C4-2B (cell line): ENCODE measurements at regions not wholly inside any gene's neighbourhood (a gene's known extent, or its start where the extent isn't known, plus 50 kb on each side); places are given as distances from the start of the nearest gene placed in this dataset.

Source experiments
- H3K27ac ChIP-seq: fragments of 450-650 bp; 2 replicates; pipeline ENCODE4 v1.5.1; 2017
- ZFX ChIP-seq: fragments of 450-650 bp; IDR thresholded peaks from 2 replicates; pipeline ENCODE4 v1.6.1; 2017
- TF ChIP-seq, protein P1 (sequence below): fragments of 450-650 bp; conservative IDR thresholded peaks from 2 replicates; pipeline ENCODE4 v1.5.1; 2017; ENCODE audit warnings: mild to moderate bottlenecking

DNA sequence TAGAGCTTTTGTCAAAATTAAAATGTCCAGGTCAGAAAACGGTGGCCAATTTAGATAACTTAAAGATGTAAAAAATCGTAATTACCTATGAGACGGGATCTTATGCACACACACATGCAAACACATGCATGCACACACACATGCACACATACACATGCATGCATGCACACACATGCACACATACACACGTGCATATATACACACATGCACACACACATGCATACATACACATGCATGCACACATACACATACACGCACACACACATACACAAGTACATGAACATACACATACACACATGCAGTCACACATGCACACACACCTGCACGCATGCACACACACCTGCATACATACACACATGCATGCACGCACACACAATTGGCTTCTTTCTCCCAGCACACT lies 362.0 kb downstream of the IRX1 start:
- H3K27ac ChIP-seq, result no peak overlapping the region
- TF ChIP-seq, protein P1, sequence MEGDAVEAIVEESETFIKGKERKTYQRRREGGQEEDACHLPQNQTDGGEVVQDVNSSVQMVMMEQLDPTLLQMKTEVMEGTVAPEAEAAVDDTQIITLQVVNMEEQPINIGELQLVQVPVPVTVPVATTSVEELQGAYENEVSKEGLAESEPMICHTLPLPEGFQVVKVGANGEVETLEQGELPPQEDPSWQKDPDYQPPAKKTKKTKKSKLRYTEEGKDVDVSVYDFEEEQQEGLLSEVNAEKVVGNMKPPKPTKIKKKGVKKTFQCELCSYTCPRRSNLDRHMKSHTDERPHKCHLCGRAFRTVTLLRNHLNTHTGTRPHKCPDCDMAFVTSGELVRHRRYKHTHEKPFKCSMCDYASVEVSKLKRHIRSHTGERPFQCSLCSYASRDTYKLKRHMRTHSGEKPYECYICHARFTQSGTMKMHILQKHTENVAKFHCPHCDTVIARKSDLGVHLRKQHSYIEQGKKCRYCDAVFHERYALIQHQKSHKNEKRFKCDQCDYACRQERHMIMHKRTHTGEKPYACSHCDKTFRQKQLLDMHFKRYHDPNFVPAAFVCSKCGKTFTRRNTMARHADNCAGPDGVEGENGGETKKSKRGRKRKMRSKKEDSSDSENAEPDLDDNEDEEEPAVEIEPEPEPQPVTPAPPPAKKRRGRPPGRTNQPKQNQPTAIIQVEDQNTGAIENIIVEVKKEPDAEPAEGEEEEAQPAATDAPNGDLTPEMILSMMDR, result no peak
- TF ChIP-seq ZFX, result no peak

DNA sequence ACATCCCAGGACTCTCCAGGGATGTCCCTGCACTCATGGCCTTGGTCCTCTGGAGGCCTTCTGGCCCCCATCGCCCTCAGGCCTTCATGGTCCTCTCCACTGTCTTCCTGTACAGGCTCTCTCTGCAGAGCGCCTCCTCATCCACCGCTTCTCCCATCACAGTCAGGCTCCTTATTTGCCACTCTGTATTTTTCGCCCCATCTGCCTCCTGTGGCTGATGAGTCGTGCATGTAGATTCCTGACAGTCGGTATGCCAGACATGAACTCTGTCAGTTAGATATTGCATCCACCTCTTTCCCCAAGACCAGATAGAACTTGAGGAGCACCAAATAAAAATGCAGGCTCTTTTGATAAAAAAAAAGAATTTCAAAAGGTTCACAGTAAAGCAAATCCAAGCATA lies 362.8 kb downstream of the IRX1 start:
- TF ChIP-seq ZFX, result no peak
- TF ChIP-seq, protein P1, result no peak
- no peak overlapping the region for H3K27ac ChIP-seq

DNA sequence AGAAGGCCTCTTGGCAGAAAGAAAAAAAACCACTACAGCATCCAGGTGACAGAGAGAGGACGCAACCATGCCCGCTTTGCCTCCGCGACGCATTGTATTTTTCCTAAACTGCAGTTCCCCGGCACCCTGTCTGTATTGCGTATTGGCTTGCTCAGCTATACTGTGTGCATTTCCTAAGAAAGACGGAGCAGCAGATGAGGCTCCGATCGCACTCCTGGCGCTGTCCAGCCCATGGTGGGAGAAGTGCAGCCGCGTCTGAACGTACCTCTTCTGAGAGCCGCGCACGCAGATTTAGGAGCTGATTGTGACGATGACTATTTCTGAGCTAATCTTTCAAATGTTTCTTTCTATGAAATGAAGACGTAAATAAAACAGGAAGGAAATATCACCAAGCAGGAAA lies 366.5 kb downstream of the IRX1 start:
- no peak overlapping the region for H3K27ac ChIP-seq

DNA sequence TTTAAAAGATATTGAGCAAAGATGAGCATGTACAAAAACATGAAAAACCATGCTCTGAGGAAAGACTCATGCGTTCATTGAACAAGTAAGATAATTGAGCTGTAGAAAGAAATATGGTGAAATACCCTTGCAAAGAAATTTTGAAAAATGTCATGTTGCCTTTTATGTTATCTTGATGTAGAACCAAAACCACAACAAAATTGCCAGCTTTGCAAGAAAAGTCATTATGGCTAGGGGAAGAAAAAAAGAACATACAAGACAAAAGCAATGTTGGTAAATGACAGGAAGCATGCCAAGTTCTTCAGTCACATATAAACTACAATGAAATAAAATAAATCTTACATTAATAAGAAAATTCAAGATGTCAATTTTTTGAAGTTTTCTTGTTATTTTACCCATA lies 368.0 kb downstream of the IRX1 start:
- no peak overlapping the region for H3K27ac ChIP-seq
- TF ChIP-seq, protein P1, result no peak
- TF ChIP-seq ZFX, result no peak

More for the DNA sequence above, 366.5 kb downstream of the IRX1 start:
- no peak for TF ChIP-seq ZFX
- TF ChIP-seq, protein P1, result no peak

DNA sequence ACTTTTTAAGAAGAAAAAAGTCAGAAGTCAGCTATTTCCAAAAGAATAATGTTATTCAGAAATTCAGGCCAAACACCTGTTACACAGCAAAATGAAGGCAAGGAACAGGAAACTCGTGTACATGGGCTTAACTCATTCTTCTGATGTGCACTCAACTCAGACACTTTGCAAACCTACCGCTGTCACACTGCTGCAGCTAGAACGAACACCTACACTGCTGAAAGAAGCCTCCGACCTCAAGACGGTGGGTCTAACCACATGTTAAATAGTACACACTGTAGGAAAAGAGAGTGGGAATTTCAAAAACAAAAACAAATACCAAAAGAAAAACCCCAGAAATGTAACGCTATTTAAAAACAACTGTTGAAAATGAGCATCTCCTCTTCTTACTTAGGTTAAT lies 384.5 kb downstream of the IRX1 start:
- TF ChIP-seq, protein P1, result no peak
- TF ChIP-seq ZFX, result no peak
- no peak overlapping the region for H3K27ac ChIP-seq

DNA sequence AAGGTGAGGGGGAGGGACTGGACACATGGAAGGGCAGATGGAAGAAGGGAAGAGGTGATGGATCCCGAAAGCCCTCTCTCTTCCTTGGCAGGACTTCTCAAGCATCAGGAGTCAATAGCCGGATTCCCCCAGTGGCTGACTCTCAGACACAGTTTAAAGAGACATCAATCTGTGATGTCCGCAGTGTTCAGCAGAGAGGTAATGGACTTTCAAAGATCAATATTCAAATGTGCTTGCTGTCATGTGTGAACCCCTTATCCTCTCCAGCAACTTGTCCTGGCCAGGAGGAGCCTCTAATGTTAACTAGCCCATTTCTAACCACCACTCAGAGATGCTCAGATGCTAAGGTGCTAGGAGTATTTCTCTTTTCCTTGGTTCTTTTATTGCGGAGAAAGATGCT lies 392.2 kb downstream of the IRX1 start:
- TF ChIP-seq, protein P1, result no peak
- no peak for TF ChIP-seq ZFX
- no peak overlapping the region for H3K27ac ChIP-seq

DNA sequence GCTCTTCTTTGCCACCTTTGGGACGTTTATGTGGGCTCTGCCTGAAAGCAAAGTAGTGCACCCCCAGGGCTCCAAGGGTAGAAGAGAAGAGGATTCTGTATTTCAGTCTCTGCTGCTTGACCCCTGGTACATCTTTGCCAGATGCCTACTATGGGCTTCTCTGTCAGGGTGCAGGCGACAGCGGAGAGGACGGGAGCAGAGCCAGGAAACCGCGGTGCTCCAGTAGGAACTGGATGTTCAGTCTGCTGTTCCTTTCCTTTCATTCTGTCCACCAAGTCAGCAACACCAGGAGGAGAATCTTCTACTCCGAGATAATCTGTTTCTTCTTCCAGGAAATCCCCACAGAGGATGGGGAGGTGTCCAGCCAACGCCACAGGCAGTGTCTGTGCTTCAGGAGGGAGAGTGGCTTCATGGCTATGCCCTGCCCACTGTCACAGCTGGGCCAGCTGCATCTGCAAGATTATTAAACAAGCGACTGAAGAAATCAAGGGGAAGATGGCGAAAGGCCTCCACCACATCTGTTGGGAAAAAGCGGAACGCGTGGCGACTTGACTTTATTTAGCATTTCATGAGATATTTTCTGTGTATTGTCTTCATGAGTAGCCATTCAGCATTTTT lies 398.3 kb downstream of the IRX1 start:
- H3K27ac ChIP-seq, result no peak overlapping the region
- TF ChIP-seq, protein P1, result no peak
- TF ChIP-seq ZFX, result no peak
